Erythroblast (primary cell): ENCODE measurements at regions not wholly inside any gene's neighbourhood (a gene's known extent, or its start where the extent isn't known, plus 50 kb on each side); places are given as distances from the start of the nearest gene placed in this dataset.

Experiments used
- GATA1 ChIP-seq: IDR thresholded peaks from 2 replicates; pipeline ENCODE4 v1.6.1; 2011; ENCODE audit warnings: low read depth, mild to moderate bottlenecking, control low read depth, low read length, moderate library complexity
- POLR2A ChIP-seq: IDR thresholded peaks from 2 replicates; pipeline ENCODE4 v1.6.1; 2011; ENCODE audit warnings: mild to moderate bottlenecking, low read length

DNA sequence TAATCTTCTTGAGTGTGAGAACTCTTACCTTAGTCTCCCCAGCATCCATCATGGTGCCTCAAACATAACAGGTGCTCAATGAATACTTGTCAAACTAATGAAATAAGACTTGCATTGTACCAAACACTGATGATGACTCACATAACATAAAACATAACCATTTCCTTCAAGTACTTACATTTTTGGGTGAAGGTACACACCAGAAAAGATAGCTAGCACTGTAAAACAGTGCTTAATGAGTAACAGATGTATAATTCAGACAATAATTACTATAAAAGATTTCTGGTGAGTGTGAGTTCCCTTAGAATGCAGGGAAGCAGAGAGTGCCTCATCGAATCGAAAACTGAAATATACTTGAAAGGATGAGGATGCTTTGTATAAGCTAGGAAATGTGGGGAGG, 70.1 kb upstream of the HCCS start:
- TF ChIP-seq POLR2A (no peak), GATA1 (no peak)
